ENCODE measurements at regions not wholly inside any gene's neighbourhood (a gene's known extent, or its start where the extent isn't known, plus 50 kb on each side); places are given as distances from the start of the nearest gene placed in this dataset.
A peak's percentile ranks its signal among the peaks of the same experiment; 100 is the strongest.

DNA sequence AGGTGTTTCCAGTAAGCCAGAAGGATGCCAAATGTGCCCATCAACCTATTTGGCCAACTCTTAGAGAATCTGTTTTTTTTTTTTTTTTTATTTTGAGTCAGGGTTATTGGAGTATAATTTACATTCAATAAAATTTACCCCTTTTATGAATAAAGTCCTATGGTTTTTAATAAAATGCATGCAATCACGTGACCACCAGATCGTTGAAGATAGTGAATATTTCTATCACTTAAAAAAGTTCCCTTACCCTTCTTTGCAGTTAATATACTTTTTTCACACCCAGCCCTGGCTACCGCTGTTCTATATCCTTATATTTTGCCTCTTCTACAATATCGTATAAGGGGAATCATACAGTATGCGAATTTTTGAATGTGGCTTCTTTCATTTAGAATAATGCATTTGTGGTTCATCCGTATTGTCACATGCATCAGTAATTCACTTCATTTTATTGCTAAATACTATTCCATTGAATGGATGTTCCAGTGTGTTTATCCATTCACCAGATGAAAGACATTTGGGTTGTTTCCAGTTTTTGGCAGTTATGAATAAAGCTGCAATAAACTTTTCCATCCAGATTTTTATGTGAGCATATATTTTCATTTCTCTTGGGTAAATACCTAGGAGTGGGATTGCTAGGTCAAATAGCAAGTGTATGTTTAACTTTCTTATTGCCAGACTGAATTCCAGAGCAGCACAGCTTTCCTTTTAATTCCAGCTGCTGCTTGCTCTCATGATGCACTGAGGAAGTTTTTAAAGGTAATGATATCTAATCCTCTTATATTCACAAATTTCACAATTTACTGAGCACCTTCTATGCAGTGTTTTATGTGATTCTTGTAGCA lies 156.3 kb upstream of the NT5C1B start:
- Histone ChIP-seq H3K36me3 (no peaks in the 10 kb centered on the region), H3K4me3 (no peak overlapping the region), H3K27ac (no peak overlapping the region), H3K4me1 (peaks cover 0 to 12% of the 10 kb centered on the region in 2 donors), H3K27me3 (no peaks in the 10 kb centered on the region), H3K9me3 (no peaks in the 10 kb centered on the region)
- intact Hi-C loops (cut with DNase I) = no loop called here
- no peak for DNase-seq (ENCODE audit: low spot score in 2 of 2)
- no peak for TF ChIP-seq CTCF (IDR thresholded peaks at IDR 0.05)

DNA sequence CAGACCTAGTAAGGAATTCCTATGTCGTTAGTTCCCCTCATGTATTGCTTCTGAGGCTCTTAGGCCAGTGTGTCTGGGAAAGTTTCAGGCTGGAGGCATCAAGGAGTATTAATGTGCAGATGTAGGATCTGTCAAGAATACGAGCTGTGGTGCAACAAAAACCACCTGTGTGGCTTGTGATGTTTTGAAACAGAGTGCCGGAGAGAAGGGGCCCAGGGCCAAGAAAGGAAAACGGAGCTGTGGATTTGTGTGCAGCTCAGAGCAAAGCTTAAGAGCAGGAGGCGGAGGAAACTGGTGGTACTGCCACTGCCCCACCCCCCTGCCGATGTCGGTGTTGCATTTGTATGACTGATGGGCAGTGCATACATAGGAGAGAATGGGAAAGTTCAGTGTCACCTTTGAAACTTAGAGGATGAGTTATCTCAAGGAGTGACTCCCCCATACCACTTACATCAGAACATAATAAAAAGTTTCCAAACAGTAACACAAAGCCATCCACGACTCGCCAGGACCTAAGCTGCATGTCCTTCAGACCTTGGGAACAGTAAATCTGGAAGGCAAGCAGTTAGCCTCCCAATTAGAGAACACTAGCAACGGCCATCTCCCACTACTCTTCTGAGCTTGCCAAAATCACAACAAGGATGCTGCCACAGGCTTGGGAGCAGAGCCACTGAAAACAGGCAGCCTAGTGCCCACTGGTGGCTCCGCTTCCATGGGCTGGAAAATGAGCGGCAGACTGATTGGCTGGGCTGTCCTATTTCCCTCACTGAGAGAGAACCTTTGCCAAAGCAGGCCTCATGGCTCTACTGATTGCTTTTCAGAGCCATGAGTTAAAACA lies 152.7 kb upstream of the NT5C1B start:
- Histone ChIP-seq H3K36me3 (no peaks in the 10 kb centered on the region), H3K4me1 (peaks cover 0 to 12% of the 10 kb centered on the region in 2 donors), H3K27ac (no peak overlapping the region), H3K4me3 (peak overlapping the region in 1 of 2 donors; percentile 33), H3K9me3 (no peaks in the 10 kb centered on the region), H3K27me3 (no peaks in the 10 kb centered on the region)
- intact Hi-C loops (cut with DNase I) = loop anchor here (2.0 kb wide), 2 partner anchors 221 to 307 kb away; no protein-coding TSS in a partner anchor
- peak in 2 of 3 experiments; percentile 30 to 55 for TF ChIP-seq CTCF (IDR thresholded peaks at IDR 0.05)
- no peak for DNase-seq (ENCODE audit: low spot score in 2 of 2)

GRCh38 chr2:18741191-18741590 lies 151.8 kb upstream of the NT5C1B start:
- H3K4me3 ChIP-seq = no peak overlapping the region
- TF ChIP-seq CTCF (IDR thresholded peaks at IDR 0.05) = no peak
- H3K36me3 ChIP-seq = no peaks in the 10 kb centered on the region
- no peak overlapping the region for H3K27ac ChIP-seq
- no peak for DNase-seq (ENCODE audit: low spot score in 2 of 2)
- H3K27me3 ChIP-seq = no peaks in the 10 kb centered on the region
- no peaks in the 10 kb centered on the region for H3K9me3 ChIP-seq
- intact Hi-C loops (cut with DNase I) = no loop called here
- peaks cover 0 to 12% of the 10 kb centered on the region in 2 donors for H3K4me1 ChIP-seq

- H3K4me1 ChIP-seq = peaks cover 0 to 12% of the 10 kb centered on the region in 2 donors
- DNase-seq (ENCODE audit: low spot score in 2 of 2) = no peak
- H3K4me3 ChIP-seq = no peak overlapping the region
- H3K36me3 ChIP-seq = no peaks in the 10 kb centered on the region
- H3K27ac ChIP-seq = no peak overlapping the region
- TF ChIP-seq CTCF (IDR thresholded peaks at IDR 0.05) = no peak
- no peaks in the 10 kb centered on the region for H3K9me3 ChIP-seq
- intact Hi-C loops (cut with DNase I) = no loop called here
- no peaks in the 10 kb centered on the region for H3K27me3 ChIP-seq
Observed at GRCh38 chr2:18740474-18740881, 151.1 kb upstream of the NT5C1B start.

DNA sequence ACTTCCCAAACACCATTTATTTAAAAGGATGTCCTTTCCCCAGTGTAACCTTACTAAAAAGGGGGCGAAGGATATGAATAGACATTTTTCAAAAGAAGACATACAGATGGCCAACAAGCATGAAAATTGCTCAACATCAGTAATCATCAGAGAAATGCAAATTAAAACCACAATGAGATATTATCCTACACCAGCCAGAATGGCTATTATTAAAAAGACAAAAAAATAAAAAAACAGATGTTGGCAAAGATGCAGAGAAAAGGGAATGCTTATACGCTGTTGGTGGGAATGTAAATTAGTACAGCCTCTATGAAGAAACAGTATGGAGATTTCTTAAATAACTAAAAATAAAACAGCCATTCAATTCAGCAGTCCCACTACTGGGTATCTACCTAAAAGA lies 142.3 kb upstream of the NT5C1B start:
- Histone ChIP-seq H3K27me3 (no peaks in the 10 kb centered on the region), H3K27ac (no peak overlapping the region), H3K4me1 (no peaks in the 10 kb centered on the region), H3K36me3 (no peaks in the 10 kb centered on the region), H3K4me3 (no peak overlapping the region), H3K9me3 (no peaks in the 10 kb centered on the region)
- intact Hi-C loops (cut with DNase I) = no loop called here
- no peak for DNase-seq (ENCODE audit: low spot score in 2 of 2)
- no peak for TF ChIP-seq CTCF (IDR thresholded peaks at IDR 0.05)
